ENCODE measurements at regions not wholly inside any gene's neighbourhood (a gene's known extent, or its start where the extent isn't known, plus 50 kb on each side); places are given as distances from the start of the nearest gene placed in this dataset.
"Not testable (repeated sequence)": the region's sequence is repeated elsewhere in the genome, so short reads cannot be mapped to it uniquely, and the experiment has no call there.

DNA sequence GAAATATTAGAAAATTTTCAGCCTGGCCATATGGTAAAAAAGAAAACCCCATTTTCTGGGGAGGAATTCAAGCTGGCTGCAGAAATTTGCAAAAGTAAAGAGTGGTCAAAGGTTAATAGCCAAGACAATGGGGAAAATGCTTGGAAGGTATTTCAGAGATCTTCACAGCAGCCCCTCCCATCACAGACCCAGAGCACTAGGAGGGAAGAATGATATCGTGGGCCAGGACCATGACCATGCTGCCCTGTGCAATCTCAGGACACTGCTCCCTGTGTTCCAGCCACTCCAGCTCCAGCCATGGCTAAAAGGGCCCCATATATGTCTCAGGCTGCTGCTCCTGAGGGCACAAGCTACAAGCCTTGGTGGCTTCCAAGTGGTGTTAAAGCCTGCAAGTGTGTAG is 93.9 kb upstream of the AGAP1 start:
- no peak for DNase-seq (ENCODE audit: low read depth in 2 of 2)

DNA sequence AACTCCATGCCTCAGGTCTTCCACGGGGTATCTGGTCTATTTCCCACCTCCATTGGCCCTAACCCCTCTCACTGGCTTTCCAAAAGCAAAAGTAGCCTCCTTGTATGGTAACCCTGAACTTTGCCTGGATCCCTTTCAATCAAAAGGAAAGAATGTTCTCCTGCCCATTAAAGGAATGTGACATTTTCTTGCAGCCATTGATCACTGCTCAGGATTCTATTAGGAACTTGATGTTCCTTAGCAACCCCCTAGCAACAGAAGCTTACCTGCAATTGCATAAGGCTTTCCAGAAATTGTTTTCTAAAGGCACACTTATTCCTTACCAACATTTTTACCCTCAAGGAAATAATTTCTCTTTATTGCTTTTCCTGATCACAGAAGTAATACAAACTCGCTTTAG is 91.4 kb upstream of the AGAP1 start:
- no peak for DNase-seq (ENCODE audit: low read depth in 2 of 2)

DNA sequence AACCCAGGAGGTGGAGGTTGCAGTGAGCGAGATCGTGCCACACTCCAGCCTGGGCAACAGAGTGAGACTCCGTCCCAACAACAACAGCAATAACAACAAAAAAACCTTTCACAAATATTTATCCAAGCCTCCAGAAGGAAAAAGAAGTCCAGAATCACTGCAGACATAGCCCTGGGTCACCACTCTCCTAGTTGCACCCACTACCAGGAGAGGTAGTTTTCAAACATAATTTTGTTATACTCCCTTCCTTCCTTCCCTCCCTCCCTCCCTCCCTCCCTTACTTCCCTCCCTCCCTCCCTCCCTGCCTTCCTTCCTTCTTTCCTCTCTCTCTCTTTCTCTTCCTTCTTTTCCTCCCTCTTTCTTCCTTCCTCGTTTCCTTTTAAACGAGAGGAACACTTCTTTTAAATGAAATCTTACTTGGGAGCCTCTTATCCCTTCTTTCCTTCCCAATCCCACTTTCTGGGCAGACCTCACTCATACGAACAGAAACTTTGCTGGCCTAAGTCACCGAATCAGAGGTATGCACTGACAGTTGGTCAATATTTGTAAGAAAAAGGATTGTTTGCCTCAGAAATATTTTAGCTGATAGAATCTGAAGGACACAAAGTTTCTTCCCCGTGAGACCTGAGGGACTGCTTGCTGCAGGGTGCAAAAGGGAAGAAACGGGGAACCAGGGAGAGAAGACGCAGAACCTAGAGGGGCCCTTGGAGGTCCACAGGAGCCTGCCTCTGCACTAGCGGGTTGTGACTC is 88.1 kb upstream of the AGAP1 start:
- no peak for DNase-seq (ENCODE audit: low read depth in 2 of 2)

DNA sequence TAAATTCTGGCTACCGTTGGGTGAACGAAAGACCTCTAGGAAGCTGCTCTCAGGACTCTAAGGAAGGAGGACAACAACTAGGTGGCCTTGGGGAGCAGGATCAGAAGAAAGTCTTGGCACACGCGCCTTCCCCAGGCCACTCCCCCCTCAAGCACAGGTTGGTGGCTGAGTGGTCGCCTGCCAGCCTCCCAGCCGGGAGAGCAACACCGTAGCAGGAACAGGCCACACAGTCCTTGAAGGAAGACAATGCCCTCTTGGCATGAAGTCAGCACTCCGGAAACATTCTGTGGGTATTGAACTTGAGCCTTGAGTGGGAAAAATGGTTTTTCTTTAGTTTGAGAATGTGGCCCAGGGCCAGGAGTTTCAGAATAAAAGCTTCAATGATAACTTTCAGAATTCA is 87.4 kb upstream of the AGAP1 start:
- no peak for DNase-seq (ENCODE audit: low read depth in 2 of 2)

DNA sequence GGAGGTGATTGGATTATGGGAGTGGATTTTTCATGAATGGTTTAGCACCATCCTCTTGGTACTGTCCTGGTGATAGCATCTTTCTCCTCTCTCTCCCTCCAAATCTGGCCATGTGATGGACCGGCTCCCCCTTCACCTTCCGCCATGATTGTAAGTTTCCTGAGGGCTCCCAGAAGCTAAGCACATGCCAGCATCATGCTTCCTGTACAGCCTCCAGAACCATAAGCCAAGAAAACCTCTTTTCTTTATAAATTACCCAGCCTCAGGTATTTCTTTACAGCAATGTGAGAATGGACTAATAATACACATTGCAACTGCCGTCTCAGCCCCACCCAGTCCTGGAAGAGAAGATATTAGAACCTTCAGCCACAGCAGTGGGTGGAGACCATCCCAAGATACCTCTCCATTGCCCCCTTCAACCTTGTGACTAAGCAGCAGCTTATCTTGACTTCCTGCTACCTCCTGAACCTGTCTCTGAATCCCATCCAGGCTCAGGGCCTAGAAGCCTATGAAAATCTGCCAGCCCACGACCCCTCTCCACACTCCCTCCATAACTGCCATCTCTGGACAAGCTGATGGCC is 81.8 kb upstream of the AGAP1 start:
- no peak for DNase-seq (ENCODE audit: low read depth in 2 of 2)

DNA sequence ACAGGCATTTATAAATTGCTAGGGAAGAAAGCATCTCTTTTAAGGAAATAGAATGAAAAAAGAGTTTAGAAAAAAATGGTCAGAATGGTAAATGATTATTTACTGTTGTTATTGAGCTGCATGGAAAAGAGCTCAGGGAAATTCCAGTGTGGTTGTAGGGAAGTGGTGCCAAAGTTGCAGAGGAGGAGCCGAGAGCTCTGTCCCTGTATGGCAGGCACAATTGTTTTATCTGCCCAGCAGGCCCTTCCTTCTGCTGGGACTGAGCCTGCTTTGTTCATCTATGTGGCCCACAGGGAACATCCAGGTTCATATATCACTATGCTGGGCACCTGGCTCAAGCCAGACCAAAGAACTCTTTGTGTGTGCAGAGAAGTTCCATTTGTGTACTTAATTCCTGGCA is 80.8 kb upstream of the AGAP1 start:
- no peak for DNase-seq (ENCODE audit: low read depth in 2 of 2)

DNA sequence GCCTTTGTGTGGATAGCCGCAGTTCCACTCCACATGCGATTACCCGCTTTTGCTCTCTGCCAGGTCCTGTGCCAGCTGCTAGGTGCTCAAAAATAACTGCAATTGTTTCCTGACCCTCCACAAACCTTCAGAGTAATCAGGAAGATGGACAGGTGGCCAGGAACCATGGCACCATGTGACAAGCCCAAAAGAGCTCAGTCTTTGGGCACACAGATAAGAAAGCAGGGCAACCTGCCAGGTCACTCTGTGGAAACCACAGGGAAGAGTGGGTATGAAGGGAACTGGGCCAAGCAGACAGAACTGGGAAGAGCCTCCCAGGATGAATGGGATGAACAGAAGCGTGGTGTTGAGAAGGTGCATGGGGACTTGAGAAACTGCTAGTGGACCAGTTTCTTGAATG is 79.4 kb upstream of the AGAP1 start:
- no peak for DNase-seq (ENCODE audit: low read depth in 2 of 2)

DNA sequence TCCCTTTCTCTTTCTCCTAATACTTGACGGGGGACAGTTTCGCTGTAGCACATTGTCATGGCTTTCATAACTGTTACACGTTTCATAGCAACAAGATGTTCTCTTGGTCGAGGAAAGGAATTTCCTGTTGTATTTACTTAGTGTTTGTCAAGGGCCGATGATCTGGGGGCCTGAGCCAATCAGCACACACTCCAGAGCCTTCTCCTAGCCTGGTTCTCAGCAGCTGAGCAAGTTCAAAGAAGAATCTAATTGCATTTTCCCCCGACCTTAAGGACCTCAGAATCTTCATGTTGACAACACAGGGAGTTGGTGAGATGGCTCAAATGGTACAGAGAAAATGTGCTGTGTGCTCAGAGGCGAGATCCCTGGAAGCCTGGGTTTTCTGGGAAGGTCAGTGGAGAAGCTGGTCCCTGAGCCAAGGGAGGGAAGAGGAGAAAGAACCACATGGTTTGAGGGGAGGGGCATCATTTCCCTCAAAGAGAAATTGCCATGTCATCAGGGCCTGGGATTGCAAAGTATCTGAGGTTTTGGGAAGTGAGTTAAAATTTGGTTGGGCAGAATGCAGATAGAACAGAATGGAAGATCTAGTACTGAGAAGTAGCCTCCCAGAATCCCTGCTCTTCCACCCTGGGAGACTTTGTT is 76.9 kb upstream of the AGAP1 start:
- no peak for DNase-seq (ENCODE audit: low read depth in 2 of 2)

DNA sequence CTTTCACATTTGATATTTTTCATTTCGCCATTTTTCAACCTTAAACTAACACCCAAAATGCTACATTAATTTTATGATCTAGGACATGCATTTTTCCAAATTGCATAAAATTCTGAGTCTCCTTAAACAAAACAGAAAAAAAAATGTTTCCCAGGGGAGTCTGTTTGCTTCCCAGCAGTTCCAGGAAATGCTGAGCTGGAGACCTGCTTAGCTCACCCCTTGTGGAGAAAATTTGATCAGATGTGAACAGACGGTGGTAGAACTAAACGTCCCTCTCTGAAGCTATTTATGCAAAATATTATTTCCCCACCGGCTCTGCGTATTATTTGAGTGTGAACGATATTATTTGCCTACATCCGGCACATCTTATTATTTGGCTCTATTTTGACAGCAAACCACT is 74.9 kb upstream of the AGAP1 start:
- DNase-seq (ENCODE audit: low read depth in 2 of 2): no peak

DNA sequence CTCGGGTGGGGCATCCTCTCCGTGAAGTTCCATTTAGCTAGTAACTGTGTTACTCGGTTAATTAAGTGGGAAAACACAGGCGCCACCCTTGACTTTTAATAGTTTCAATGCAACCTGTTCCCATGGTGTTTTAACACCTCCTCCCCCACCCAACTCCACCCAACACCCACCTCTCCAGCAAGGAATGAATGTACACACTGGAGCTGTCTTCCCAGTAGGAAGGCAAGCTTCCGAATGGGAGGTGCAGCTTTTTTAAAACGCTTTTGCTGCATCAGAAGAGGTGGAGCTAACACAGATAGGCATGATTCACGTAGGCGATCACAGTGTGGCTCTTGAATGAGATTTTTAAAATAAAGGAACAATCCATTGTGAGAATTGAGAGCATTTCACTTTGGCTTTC is 73.8 kb upstream of the AGAP1 start:
- DNase-seq (ENCODE audit: low read depth in 2 of 2): no peak

DNA sequence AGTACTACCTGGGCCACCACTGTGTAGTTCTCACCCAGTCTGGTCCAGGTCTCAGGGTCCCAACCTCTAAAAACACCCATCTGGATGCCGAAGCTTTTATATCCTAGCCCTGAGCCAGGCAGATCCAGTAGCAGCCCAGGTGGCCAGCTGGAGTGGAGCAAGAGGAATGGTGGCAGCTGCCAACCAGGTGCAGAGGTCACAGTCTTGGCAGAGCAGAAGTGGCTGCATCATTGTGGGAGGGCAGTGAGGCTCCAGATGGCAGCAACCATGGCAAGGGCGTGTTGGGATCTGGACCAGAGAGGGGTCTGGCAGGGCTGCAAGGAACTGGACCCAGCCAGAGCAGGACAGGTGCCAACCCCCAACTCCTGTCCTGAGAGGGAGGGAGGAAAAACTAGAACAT is 72.2 kb upstream of the AGAP1 start:
- no peak for DNase-seq (ENCODE audit: low read depth in 2 of 2)

DNA sequence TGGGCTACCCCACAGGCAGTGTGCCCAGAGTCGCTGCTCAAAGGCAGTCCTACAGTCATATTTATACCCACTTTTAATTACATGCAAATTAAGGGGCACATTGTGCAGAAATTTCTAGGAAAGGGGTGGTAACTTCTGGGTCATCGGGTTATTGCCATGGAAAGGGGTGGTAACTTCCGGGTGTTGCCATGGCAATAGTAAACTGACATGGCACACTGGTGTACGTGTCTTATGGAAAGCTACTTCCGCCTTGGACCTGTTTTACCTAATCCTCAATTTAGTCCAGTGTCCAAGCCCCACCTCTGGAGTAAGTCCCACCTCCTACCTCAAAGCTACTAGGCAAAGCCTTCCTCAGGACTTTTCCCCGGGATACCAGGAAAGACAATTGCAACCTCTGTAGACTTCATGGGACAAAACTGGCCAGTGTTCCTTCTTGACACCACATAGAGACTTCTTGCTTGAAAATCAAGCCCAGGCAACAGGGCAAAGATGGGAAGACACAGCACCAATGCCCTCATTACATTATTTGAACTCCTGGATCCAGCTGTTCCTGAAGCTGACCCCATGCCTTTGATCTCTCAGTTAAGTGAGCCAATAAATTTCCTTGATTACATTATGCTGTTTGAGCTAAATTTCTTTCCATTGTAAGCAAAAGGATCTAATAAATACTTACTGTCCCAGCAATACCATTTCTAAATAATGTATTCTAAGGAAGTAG is 63.3 kb upstream of the AGAP1 start:
- no peak for DNase-seq (ENCODE audit: low read depth in 2 of 2)

DNA sequence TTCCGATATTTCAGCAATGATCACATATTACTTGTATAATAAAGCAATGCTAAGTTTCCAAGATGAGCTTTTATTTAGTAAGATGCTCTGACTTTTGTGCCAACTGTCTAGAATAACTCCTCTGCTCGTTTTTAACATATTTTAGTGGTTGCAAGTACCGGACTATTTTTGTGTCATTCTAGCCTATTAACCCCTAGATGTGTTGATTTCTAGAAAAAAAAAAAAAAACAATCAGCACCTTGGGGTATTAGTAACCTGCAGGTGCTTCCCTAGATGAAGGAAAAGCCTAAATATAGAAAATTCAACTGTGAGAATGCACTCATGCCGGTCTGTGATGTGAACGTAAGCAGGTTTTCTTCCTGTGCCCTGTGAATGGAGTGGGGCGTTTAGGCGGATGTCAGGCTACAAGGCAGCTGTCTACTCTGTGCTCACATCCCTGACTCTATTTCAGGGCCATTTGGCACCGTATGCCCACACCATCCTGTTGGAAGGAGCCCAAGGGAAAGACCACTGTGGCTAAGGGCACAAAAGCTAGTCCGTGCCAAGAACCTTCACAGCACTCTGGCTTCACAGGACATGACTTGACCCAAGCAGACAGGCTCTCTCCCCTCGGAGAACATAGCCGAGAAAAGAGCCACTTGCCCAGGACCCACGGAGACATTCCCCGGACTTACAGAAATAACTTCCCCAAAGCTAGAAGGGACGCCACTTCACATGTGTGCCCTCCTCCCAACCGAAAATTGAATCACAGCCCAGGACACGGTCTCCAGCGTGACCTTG is 60.9 kb upstream of the AGAP1 start:
- no peak for DNase-seq (ENCODE audit: low read depth in 2 of 2)

DNA sequence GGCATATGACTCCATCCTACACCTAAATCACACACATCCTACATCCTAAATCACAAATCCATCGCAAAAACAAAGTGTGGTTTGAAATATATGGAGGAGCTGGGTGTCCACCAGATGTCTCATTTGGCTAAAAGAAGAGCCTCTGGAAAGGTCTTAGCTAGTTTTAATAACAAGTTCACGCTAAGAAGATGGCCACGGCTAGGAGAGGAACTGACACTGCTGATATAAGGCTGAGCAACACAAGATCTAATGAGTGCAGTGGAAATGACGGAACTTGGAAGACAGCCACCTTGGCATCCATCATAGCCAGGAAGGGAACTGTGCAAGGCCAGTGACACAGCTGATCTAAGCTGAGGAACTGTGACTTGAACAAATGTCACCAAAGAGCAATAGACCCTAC is 60.0 kb upstream of the AGAP1 start:
- no peak for DNase-seq (ENCODE audit: low read depth in 2 of 2)

DNA sequence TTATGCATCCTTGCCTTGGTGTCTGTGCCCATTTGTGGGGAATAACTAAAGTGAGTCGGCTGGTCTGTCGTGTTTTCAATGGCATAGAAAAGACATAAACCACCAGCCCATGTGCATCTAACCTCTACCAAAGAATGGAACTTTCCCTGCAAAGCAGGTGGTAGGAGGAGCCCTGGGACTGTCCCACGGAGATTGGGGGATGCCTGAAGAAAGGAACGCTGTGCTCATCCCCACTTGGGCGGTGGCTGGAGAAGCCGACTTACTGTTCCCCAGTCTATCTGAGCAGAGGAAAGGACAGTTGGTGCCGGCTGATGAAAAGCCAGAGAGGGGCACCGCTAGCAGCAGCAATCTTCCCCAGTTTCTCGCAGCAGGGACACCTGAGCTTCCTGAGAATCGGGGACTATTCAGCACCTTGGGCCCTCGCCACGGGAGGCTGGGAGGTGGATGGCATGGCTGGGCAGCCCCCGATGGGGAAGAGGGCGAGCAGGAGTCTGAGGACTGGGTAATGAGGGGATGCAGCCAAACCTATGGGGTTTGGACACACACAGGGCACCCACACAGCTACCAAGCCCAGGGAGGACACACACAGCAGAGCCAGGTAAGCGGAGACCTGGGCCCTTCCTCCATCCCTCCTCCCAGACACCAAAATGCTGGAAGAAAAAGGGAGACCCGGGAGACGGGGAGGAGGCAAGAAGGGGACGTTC is 53.7 kb upstream of the AGAP1 start:
- DNase-seq (ENCODE audit: low read depth in 2 of 2): no peak

DNA sequence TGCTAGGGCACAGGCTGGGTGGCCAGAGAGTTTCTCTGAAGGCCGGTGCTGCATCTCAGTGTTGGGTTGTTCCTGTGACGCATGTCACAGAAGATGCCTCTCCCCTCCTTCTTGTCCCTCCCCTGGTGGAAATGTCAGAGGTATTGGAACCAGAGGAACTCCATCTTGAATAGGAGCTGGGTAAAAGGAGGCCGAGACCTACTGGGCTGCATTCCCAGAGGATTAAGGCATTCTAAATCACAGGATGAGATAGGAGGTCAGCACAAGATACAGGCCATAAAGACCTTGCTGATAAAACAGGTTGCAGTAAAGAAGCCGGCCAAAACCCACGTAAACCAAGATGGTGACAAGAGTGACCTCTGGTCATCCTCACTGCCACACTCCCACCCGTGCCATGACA is 50.3 kb upstream of the AGAP1 start:
- not testable (repeated sequence) for DNase-seq (ENCODE audit: low read depth in 2 of 2)
